GM10248 (cell line): ENCODE measurements at regions not wholly inside any gene's neighbourhood (a gene's known extent, or its start where the extent isn't known, plus 50 kb on each side); places are given as distances from the start of the nearest gene placed in this dataset.

Experiments
- CTCF ChIA-PET: fragments of 300-600 bp; sonication (Branson Sonifier 250); formaldehyde crosslinking; extraction: SDS; loops from one replicate; lab custom pipeline; 2021; ENCODE audit warnings: antibody characterized with exemption; lab: Yijun Ruan, JAX
- POLR2A ChIA-PET: fragments of 350-650 bp; sonication (Branson Sonifier 250); formaldehyde crosslinking; extraction: SDS; loops from one replicate; lab custom pipeline; 2020; ENCODE audit warnings: antibody characterized with exemption; lab: Yijun Ruan, JAX
- DNase-seq: peaks from one replicate; pipeline ENCODE4 v3.0.0; 2012; ENCODE audit errors: extremely low spot score
- CTCF ChIP-seq: IDR thresholded peaks from 2 replicates; pipeline ENCODE4 v1.5.1; 2012; ENCODE audit warnings: mild to moderate bottlenecking, low read depth; ENCODE audit errors: extremely low read depth, missing control alignments, control extremely low read depth

- CTCF ChIA-PET: interaction anchor here (1.3 kb wide), 1 partner anchor 17 kb away, joined by 3 read pairs; no protein-coding TSS in a partner anchor
- TF ChIP-seq CTCF: no peak
- POLR2A ChIA-PET: no interaction called here
- DNase-seq: no peak
Observed at GRCh38 chr3:88403319-88403718, 253.6 kb downstream of the C3orf38 start.

DNA sequence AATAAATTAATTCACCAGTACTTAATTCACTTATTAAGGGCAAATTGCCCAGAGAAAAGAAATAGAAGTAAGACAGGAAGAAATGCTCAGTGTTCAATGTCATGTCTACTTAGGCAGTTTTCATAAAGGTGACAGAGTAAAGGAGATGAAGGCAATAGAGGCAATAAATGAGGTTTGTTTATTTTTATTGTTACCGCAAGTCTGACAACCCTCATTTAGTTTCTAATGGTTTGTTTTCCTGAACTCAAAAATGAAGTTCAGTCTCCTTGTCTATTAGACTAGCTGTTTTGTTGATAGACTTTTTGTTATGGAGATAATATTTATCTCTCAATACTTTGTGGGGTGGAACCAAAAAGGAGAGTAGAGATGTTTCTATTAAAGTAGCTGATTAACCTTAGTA lies 258.3 kb downstream of the C3orf38 start:
- TF ChIP-seq CTCF: no peak
- no peak for DNase-seq
- POLR2A ChIA-PET: no interaction called here
- CTCF ChIA-PET: interaction anchor here (2.7 kb wide), 1 partner anchor 11 kb away, joined by 12 read pairs; no protein-coding TSS in a partner anchor

DNA sequence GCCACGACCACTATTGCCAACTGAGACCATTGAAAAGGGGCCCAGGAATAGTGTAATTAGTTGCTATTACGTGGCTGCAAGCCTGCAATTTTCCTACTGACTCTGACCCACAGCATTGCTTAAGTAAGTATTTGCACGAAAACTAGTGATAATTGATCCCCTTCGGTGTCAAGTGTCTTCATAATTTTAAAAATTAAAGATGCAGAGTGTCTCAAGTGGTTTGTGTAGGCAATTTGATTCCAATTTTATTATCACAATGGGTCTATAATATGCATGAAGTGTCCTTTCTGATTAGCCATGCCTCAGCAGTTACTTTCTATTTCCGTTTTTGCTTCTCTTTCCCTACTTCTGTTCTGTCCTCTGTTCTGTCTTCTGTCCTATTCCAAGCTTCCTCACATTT lies 259.2 kb downstream of the C3orf38 start:
- CTCF ChIA-PET: interaction anchor here (2.7 kb wide), 1 partner anchor 11 kb away, joined by 12 read pairs; no protein-coding TSS in a partner anchor
- no peak for DNase-seq
- TF ChIP-seq CTCF: no peak
- POLR2A ChIA-PET: no interaction called here

- TF ChIP-seq CTCF: no peak
- ChIA-PET CTCF (interaction anchor here (0.6 to 1.4 kb wide), 4 partner anchors 11 to 20 kb away, joined by 3 read pairs; no protein-coding TSS in a partner anchor), POLR2A (no interaction called here)
- DNase-seq: no peak
Observed at GRCh38 chr3:88410259-88410658, 260.5 kb downstream of the C3orf38 start.

DNA sequence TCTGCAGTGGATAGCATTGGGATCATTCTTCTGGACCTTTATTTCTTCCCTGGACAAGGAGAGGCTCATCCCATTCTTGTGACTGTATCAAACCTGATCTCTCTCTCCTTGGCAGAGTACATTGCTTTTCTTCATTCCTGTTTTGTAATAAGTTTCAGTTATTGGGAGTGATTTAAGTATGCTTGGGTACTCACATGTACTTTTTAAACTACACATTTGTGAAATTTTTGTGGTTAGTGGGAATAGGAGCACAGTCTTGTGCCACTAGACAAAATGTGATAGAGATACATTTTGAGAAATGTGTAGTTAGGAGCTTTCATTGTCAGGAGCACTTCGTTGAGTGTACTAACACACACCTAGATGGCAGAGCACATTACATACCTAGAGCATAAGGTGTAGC lies 262.6 kb downstream of the C3orf38 start:
- DNase-seq: no peak
- TF ChIP-seq CTCF: no peak
- POLR2A ChIA-PET: no interaction called here
- CTCF ChIA-PET: no interaction called here

DNA sequence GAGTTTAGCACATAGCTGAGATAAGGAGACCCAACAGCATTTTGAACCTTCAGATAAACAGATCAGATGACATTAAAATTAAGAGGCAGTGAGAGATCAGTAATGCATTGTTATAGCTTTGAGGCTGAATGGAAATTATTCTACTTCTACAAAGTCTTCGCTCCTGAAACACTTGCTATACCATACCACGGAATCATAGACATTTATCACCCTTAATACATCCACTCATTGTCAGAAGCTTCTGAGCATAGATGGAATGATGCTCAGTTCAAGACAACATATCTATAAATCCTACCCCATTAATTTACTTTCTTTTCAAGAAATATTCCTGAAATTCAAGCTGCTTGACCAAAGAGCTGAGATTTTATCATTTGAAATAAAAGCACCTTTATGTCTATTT lies 266.7 kb downstream of the C3orf38 start:
- DNase-seq: no peak
- POLR2A ChIA-PET: no interaction called here
- no peak for TF ChIP-seq CTCF
- CTCF ChIA-PET: interaction anchor here (1.0 to 1.6 kb wide), 2 partner anchors 11 to 26 kb away, joined by 3 read pairs; no protein-coding TSS in a partner anchor
